CD4-positive, alpha-beta T cell treated with Interleukin-4 for 1 hour (primary cell): ENCODE measurements at regions not wholly inside any gene's neighbourhood (a gene's known extent, or its start where the extent isn't known, plus 50 kb on each side); places are given as distances from the start of the nearest gene placed in this dataset.

Source experiments
- DNase-seq, 2 donors: peaks; one replicate each; pipeline ENCODE4 v3.0.0-alpha.2; 2020 to 2022

DNA sequence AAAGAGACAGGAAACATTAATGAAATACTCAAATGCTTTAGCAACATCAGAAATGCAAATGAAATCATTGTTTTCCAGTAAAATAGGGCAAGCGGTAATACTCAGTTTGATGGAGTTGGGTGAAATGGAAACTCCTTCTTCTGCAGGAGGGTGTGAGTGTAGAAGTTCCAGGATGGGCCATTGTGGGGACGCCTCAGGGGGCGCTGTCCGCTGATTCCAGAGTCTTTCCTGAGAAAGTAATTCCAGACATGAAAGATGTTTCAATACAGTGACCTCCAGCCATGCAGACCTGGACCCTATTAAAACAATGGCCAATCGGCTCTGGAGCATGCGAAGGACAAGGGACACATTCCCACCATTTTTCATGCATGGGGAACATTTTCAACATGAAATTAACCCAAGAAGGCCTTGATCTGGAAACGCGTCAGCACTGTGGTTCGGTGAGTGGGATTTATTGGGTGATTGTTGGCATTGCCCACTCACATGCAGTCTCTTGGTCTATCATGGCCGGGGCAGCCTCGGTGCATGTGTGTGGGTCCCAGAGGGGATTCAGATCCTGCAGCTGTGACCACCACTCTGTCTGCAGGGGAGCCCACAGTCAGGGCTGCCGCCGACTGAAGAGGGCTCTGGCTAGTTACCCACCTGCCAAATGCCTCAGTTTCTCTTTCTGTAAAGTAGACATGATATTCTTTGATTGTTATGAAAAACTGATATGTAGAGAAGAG lies 132.6 kb upstream of the IRX4 start:
- no peak for DNase-seq

DNA sequence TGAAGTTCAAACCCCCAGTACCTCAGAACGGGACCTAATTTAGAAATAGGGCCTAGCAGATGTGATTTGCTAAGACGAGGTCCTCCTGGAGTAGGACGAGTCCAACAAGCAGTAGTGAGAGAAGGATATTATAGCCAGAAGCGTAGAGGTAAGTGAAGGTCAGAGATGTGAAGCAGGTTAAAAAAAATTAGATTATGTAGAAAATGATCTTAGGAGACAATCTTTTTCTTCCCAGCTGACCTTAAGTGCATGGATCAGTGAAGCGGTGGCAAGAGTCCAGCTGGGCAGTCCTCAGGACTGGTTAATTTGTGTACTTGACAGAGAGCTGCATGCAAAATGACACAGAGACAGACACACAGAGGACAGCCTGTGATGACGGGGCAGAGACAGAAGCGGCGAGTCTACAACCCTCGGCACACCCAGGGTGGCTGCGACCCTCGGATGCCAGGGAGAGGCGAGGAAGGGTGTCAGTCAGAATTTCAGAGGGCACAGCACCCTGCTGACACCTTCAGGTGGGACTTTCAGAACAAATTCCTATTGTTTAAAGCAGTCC lies 131.4 kb upstream of the IRX4 start:
- DNase-seq = no peak

DNA sequence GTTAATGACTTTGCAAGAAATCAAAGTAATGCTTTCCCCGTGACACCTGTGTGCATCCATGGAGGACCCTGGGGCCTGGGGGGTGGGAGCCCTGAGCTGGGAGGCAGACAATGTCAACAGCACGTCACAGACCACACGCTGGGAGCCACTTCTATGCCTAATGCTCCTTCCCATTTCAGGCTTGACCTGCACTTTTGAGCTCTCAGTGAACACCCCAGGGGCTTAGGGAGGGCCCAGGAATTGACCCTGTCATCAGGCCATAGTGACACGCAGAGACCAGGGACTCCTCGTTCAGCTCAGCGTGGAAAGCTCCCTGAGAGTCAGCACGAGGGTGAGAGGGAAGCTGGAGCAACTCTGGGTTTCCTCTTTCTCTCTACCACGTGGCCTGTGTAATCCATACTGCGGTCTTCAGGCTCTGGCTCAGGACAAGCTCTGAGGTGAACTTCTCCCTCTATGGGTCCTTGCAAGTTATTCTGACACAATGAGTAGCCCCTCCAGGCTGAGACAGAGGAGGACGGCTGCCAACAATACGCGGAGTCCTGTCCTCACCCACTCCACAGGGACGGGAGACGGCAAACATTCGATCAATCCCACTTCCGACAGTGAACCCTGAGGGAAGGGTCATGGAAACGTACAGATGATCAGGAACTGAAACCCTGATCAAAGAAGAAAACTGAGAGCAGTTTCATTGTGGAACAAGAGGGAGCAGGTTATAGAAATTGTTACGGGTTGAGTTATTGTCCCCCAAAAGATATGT lies 130.8 kb upstream of the IRX4 start:
- DNase-seq = no peak

GRCh38 chr5:2012885-2013284 lies 130.2 kb upstream of the IRX4 start:
- no peak for DNase-seq

DNA sequence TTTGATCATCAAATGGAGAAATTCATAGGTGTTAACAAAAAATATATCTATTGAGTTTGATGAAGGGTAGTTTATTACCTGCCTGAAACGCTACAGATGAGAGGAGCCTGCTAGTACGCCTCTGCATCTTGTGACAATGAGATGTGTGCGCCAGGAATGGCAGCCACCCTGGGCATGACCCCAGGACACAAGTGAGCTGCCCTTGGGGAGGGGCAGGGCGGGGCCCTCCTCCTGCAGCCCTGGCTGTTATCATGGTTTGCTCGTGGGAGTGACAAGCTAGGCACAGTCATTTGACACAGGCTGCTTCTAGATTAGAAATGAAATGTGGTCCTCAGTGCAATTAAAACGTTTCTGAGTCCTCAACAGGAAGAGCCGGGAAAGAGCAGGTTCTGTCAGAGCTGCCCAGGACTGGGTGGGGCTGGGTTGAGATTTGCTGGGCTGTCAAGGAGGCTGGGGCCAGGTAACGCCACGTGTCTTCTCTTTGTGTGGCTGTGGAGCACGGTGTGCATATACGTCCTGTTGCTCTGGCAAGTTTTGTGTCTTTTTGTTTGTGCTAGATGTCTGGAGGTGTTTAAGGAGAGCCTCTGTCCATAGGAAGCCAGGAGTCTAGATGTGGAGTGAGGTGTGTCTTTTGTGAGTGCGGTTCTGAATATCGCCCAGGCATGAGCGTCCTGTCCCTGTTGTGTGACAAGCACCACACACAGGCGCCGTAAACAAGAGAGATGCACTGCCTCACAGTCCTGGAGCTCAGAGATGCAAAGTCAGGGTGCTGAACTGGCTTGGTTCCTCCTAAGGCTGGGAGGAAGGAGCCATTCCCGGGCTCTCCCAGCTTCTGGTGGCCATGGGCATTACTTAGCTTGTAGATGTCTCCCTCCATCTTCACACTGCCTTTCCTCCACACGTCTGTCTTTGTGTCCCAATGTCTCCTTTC lies 129.0 kb upstream of the IRX4 start:
- no peak for DNase-seq

- no peak for DNase-seq
Measured at GRCh38 chr5:2010940-2011339, 128.2 kb upstream of the IRX4 start.

- DNase-seq = no peak
Measured at GRCh38 chr5:2009986-2010914, 127.5 kb upstream of the IRX4 start.

GRCh38 chr5:2008851-2009629 lies 126.3 kb upstream of the IRX4 start:
- DNase-seq = no peak

- DNase-seq = no peak
Measured at GRCh38 chr5:2007878-2008501, 125.3 kb upstream of the IRX4 start.

- DNase-seq = no peak
Measured at GRCh38 chr5:2007496-2007877, 124.8 kb upstream of the IRX4 start.

DNA sequence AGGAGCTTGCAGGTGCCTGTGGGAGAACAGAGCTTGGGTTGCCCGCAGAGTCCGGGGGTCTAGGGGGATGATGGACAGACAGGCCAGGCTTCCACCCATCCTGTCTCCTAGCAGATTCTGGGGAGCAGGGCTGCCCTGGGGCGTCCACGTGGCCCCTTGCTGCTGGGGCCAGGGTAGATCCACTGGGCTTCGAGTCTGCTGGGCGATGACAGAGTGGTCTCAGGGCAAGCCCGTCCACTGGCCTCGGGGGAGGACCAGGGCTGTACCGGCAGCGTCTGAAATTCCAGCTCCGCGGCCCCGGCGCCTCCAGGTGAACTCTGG lies 124.2 kb upstream of the IRX4 start:
- DNase-seq = no peak

DNA sequence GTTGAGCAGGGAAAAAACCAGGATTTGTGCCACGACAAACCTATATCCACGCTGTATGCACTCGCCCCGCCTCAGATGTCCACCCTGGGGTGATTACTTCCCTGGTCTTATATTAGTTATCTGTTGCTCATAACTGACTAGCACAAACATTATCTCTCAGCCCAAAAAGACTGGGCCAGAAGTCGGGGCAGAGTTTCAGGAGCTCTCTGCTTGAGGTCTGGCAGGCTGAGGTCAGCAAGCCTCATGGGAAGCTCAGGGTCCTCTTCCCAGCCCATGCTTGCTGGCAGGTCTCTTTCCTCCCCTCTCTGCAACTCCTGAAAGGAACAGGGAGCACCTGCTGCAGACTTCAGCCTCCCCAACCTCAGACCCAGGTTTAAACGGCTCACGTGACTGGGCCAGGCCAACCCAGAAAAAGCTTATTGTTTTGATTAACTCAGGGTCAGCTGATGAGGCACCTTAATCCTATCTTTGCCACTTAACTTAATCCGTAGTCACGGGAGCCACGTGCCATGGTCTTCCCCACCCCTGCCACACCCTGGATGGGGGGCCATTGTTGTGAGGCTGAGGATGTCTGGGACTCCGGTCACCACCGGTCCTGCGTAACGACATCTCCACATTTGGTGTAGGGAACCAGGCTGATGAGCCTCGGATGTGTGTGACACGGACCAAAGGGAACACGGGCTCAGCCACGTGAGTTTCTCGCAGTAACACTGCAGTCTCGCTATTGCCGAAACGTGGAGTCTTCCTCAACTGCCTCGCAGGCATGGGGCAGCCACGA lies 123.7 kb upstream of the IRX4 start:
- no peak for DNase-seq

DNA sequence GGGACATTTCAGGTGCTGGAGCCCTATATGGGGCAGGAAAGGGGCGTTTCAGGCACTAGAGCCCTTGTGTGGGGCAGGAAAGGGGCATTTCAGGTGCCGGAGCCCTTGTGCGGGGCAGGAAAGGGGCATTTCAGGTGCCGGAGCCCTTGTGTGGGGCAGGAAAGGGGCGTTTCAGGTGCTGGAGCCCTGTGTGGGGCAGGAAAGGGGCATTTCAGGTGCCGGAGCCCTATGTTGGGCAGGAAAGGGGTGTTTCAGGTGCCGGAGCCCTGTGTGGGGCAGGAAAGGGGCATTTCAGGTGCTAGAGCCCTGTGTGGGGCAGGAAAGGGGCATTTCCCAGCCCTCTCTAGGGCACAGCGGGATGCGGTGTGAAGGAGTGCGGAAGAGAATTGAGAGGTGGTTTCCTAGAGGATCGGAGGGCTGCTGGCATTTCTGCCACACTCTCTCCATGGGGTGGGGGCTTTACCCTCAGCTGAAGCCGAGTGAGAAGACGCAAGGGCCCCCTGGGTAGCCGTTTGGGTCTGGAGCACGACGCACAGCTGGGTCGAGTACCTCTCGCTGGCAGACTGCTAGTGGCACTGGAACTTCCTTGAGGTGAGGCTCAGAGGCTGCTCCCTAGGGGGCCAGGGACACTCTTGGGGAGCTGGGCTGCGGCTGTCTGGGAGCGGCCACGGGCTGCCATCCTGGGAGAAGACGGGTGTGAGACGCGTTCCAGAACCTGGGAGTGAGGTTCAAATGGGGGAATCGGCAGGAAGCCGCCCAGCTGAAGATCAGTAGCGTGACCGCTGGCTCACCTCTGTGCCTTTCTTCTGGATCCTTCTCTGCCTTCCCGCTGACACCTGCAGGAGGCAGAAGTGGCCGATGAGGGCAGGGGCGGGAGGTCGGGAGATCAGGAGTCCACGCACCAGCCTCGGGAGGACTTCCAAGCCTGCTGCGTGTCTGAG lies 122.6 kb upstream of the IRX4 start:
- DNase-seq = no peak

DNA sequence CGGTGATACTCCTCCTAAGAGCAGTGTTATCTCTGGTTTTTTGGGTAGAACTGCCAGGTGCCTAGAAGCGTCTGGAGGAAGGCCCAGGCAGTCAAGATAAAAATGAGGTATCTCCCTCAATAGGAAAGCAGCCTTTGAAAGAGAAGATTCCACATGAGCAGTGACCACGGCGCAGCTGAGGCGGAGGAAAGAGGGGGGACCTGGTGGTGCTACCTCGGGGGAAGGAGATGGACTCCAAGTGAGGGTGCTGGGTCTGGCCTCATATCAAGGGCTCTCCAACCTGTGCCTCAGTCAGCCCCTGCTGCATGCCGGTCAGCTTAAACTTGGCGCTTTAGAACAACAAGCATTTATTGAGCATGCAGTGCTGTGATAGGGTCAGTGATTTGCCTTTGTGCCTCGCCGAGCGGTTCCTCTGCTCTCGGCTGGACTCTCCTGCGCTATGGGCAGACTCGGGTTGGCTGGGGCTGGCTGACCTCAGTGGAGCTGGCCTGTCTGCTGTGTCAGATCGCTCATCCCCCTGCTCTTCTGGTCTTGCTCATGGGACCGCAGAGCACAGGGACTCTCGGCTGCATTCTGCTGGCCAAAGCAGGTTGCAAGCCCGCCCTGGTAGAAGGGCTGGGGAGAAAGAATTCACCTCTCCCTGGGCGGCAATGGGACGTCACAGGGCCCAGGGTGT lies 121.1 kb upstream of the IRX4 start:
- DNase-seq = no peak

DNA sequence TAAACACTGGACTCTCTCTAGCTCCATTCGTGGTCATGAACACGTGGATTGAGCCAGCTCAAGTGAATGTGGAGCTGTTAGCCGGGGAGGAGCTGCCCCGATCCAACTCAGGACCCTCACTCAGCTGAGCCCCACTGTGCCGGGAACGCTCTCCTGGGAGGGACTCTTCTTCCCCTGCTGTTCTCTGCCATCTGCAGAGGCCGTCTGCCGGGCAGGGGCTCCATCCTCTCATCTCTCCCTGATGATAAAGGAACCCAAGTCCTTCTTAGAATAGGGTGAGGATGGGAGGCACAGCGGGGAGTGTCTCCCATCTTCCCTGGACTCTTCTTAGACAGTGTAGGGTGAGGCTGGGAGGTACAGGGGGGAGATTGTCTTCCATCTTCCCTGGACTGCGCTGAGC lies 120.5 kb upstream of the IRX4 start:
- no peak for DNase-seq

DNA sequence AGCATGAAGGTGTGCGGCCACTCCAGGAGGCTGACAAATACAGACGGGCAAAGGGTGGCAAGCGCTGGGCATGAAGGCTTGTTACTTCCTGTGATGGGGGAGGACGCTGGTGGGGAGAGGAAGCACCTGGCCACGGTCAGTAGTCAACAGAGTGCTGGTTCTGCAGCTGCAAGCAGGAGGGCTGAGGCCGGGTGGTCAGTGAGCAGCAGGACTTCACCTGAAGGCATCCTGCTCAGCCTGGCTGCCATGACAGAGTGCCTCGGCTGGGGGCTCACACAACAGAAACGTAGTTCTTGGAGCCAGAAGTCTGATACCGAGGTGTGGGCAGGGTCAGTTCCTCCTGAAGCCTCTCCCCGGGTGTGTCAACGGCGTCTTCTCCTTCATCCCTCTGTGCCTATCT lies 118.6 kb upstream of the IRX4 start:
- no peak for DNase-seq

GRCh38 chr5:2000591-2000990 lies 117.9 kb upstream of the IRX4 start:
- no peak for DNase-seq

- DNase-seq = no peak
Measured at GRCh38 chr5:1999794-2000193, 117.1 kb upstream of the IRX4 start.
